Liver (tissue), 8 donors: ENCODE measurements at regions not wholly inside any gene's neighbourhood (a gene's known extent, or its start where the extent isn't known, plus 50 kb on each side); places are given as distances from the start of the nearest gene placed in this dataset.

Experiments
- DNase-seq: peaks from one replicate; pipeline ENCODE4 v3.0.0-alpha.2; 2017; ENCODE audit warnings: low spot score
- H3K27ac ChIP-seq, 2 donors: one replicate each; pipeline ENCODE4 v1.7.0; 2013; ENCODE audit warnings: inconsistent platforms in 2 of 2, low read length in 2 of 2, control low read depth in 1 of 2, low read depth in 1 of 2, mild to moderate bottlenecking in 1 of 2
- H3K27me3 ChIP-seq, 4 donors: one replicate each; pipeline versions ENCODE4 v1.6.1 to v1.7.0; 2013; ENCODE audit warnings: low read length in 3 of 4, inconsistent platforms in 1 of 4, mild to moderate bottlenecking in 1 of 4, moderate library complexity in 1 of 4; ENCODE audit not compliant: control insufficient read depth in 4 of 4, insufficient read depth in 4 of 4
- H3K36me3 ChIP-seq, 4 donors: one replicate each; pipeline versions ENCODE4 v1.6.1 to v1.7.0; 2013; ENCODE audit warnings: low read length in 3 of 4, mild to moderate bottlenecking in 3 of 4, low read depth in 1 of 4, moderate library complexity in 1 of 4; ENCODE audit not compliant: control insufficient read depth in 4 of 4, insufficient read depth in 3 of 4
- H3K4me1 ChIP-seq, 4 donors: one replicate each; pipeline versions ENCODE4 v1.6.1 to v1.7.0; 2013; ENCODE audit warnings: low read length in 3 of 4, mild to moderate bottlenecking in 3 of 4, moderate library complexity in 1 of 4; ENCODE audit not compliant: control insufficient read depth in 4 of 4, insufficient read depth in 4 of 4
- H3K4me3 ChIP-seq, 3 donors: one replicate each; pipeline versions ENCODE4 v1.6.1 to v1.7.0; 2013; ENCODE audit warnings: low read length in 3 of 3, control low read depth in 1 of 3, low read depth in 1 of 3, mild to moderate bottlenecking in 1 of 3
- H3K9ac ChIP-seq, 2 donors: one replicate each; pipeline ENCODE4 v1.7.0; 2013; ENCODE audit warnings: low read length in 2 of 2, mild to moderate bottlenecking in 2 of 2, moderate library complexity in 2 of 2, control low read depth in 1 of 2, low read depth in 1 of 2
- H3K9me3 ChIP-seq, 4 donors: one replicate each; pipeline versions ENCODE4 v1.6.1 to v1.7.0; 2013; ENCODE audit warnings: low read length in 3 of 4; ENCODE audit not compliant: control insufficient read depth in 4 of 4
- ATF3 ChIP-seq: IDR thresholded peaks from 2 replicates; pipeline ENCODE4 v1.6.1; 2016; ENCODE audit warnings: antibody characterized with exemption
- CTCF ChIP-seq: fragments of 150-350 bp; IDR thresholded peaks from 2 replicates; pipeline ENCODE4 v1.5.1; 2017; ENCODE audit warnings: improper control_type of control experiment, low read depth, low read length; ENCODE audit not compliant: missing input control
- EGR1 ChIP-seq, 2 donors: IDR thresholded peaks; 2 replicates each; pipeline ENCODE4 v1.6.1; 2016 to 2018; ENCODE audit warnings: antibody characterized with exemption in 2 of 2, low read depth in 2 of 2
- FOXA1 ChIP-seq: IDR thresholded peaks from 2 replicates; pipeline ENCODE4 v1.6.1; 2016; ENCODE audit warnings: antibody characterized with exemption
- FOXA2 ChIP-seq: IDR thresholded peaks from 2 replicates; pipeline ENCODE4 v1.6.1; 2016; ENCODE audit warnings: antibody characterized with exemption
- GABPA ChIP-seq, 2 donors: IDR thresholded peaks in 1 of 2; conservative IDR thresholded peaks in 1 of 2; 2 replicates each; pipeline ENCODE4 v1.6.1; 2016; ENCODE audit warnings: antibody characterized with exemption in 2 of 2, mild to moderate bottlenecking in 1 of 2, moderate library complexity in 1 of 2
- HNF4A ChIP-seq, 2 donors: conservative IDR thresholded peaks; 2 replicates each; pipeline ENCODE4 v1.6.1; 2016; ENCODE audit warnings: antibody characterized with exemption in 2 of 2, mild to moderate bottlenecking in 2 of 2
- HNF4G ChIP-seq: IDR thresholded peaks from 2 replicates; pipeline ENCODE4 v1.6.1; 2016; ENCODE audit warnings: antibody characterized with exemption
- JUND ChIP-seq, 2 donors: IDR thresholded peaks; 2 replicates each; pipeline ENCODE4 v1.6.1; 2016; ENCODE audit warnings: antibody characterized with exemption in 2 of 2
- MAX ChIP-seq: IDR thresholded peaks from 2 replicates; pipeline ENCODE4 v1.6.1; 2016; ENCODE audit warnings: antibody characterized with exemption
- NR2F2 ChIP-seq: IDR thresholded peaks from 2 replicates; pipeline ENCODE4 v1.6.1; 2016; ENCODE audit warnings: antibody characterized with exemption
- RAD21 ChIP-seq, 2 donors: IDR thresholded peaks; 2 replicates each; pipeline ENCODE4 v1.6.1; 2016; ENCODE audit warnings: antibody characterized with exemption in 2 of 2, mild to moderate bottlenecking in 2 of 2
- REST ChIP-seq: IDR thresholded peaks from 2 replicates; pipeline ENCODE4 v1.6.1; 2016; ENCODE audit warnings: antibody characterized with exemption, mild to moderate bottlenecking
- RXRA ChIP-seq, 2 donors: IDR thresholded peaks; 2 replicates each; pipeline ENCODE4 v1.6.1; 2017 to 2018; ENCODE audit warnings: antibody characterized with exemption in 2 of 2, mild to moderate bottlenecking in 1 of 2
- SP1 ChIP-seq: IDR thresholded peaks from 2 replicates; pipeline ENCODE4 v1.6.1; 2018; ENCODE audit warnings: antibody characterized with exemption, mild to moderate bottlenecking
- TAF1 ChIP-seq: conservative IDR thresholded peaks from 2 replicates; pipeline ENCODE4 v1.6.1; 2016; ENCODE audit warnings: antibody characterized with exemption, mild to moderate bottlenecking
- YY1 ChIP-seq: IDR thresholded peaks from 2 replicates; pipeline ENCODE4 v1.6.1; 2016; ENCODE audit warnings: antibody characterized with exemption, mild to moderate bottlenecking
- ZBTB33 ChIP-seq: IDR thresholded peaks from 2 replicates; pipeline ENCODE4 v1.6.1; 2016; ENCODE audit warnings: antibody characterized with exemption
- WGBS: extraction: QIAGEN DNeasy Blood & Tissue Kit; methylation state at CpG from one replicate; pipeline ENCODE4 v1.1.7; 2013; 5-methylcytosine and 5-hydroxymethylcytosine counted together
- donor health status: healthy.
- donor health status: healthy.
- donor health status: healthy.
- donor health status: healthy.
- donor health status: healthy.

GRCh38 chr17:64771980-64772844 is 110.1 kb upstream of the SMURF2 start:
- no peak for TF ChIP-seq ZBTB33
- TF ChIP-seq HNF4G: no peak
- TF ChIP-seq GABPA (IDR thresholded peaks at IDR 0.05 in 1 of 2, conservative IDR thresholded peaks at IDR 0.05 in 1 of 2): no peak
- TF ChIP-seq HNF4A (conservative IDR thresholded peaks at IDR 0.05): no peak
- no peak for TF ChIP-seq FOXA2
- TF ChIP-seq RXRA (IDR thresholded peaks at IDR 0.05): no peak
- no peak for TF ChIP-seq JUND (IDR thresholded peaks at IDR 0.05)
- no peak for TF ChIP-seq REST
- TF ChIP-seq RAD21 (IDR thresholded peaks at IDR 0.05): no peak
- TF ChIP-seq NR2F2: no peak
- no peak for TF ChIP-seq YY1
- TF ChIP-seq FOXA1: no peak
- no peak for TF ChIP-seq MAX
- no peak for TF ChIP-seq EGR1 (IDR thresholded peaks at IDR 0.05; ENCODE audit: low read depth in 2 of 2)
- no peak for TF ChIP-seq SP1
- TF ChIP-seq TAF1: no peak
- TF ChIP-seq ATF3: no peak
- no peak for TF ChIP-seq CTCF
- Histone ChIP-seq H3K9me3 (no peaks in the 10 kb centered on the region), H3K9ac (no peak overlapping the region), H3K36me3 (no peaks in the 10 kb centered on the region), H3K4me3 (no peak overlapping the region), H3K27ac (no peak overlapping the region), H3K27me3 (no peaks in the 10 kb centered on the region), H3K4me1 (peaks cover 0 to 9% (median 5%) of the 10 kb centered on the region in 4 donors)
- WGBS: 84% methylated on average over 5 of the region's 5 CpGs
- DNase-seq: no peak
